ENCODE measurements at regions not wholly inside any gene's neighbourhood (a gene's known extent, or its start where the extent isn't known, plus 50 kb on each side); places are given as distances from the start of the nearest gene placed in this dataset.
A peak's percentile ranks its signal among the peaks of the same experiment; 100 is the strongest.

DNA sequence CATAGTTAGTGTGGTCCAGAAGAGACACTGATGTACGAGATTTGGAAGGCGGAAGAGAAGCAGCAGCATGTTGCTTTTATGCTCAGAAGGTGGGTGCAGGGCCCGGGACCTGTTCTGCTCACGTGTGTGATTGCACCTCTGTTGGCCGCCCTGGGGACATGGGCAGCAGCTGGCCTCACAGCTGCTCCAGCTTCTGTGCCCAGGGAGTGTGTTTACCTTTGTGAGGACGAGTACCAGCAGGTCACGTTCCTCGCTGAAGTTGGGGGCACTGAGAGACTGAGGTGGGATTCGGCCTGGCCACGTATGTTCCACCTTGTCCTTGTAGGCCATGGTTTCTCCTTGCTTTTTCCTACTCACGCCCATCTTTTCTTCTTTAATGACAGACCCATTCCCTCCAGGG lies 86.3 kb downstream of the PMAIP1 start:
- 82% methylated on average over 11 of the region's 11 CpGs for WGBS

DNA sequence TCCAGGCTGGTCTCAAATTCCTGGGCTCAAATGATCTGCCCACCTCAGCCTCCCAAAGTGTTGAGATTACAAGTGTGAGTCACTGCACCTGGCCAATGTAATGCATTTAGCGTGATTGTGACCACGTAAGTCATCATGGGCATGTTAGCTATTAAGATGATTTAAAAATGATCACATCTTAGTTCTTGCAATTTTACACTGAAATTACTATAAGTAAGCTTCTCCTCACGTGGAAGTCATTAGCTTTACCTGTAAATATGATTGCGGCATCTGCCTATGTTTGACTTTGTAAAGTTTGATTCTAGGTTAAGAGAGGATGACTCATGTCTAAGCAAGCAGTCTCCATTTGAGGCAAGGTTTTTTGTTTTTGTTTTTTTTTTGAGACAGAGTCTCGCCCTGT lies 85.5 kb downstream of the PMAIP1 start:
- Histone ChIP-seq H2BK120ac (ENCODE audit: low read depth, low read length) (no peak overlapping the region), H3K4me3 (ENCODE audit: insufficient read depth in 1 of 2, low read depth in 1 of 2, low read length in 2 of 2) (no peak overlapping the region), H3K23ac (ENCODE audit: low read length in 2 of 2) (no peak overlapping the region), H3K18ac (ENCODE audit: low read depth in 1 of 2, low read length in 2 of 2) (no peak overlapping the region), H2AFZ (ENCODE audit: low read depth, low read length) (no peak overlapping the region), H3K36me3 (ENCODE audit: control insufficient read depth in 1 of 2, insufficient read depth in 2 of 2, low read depth in 1 of 2, low read length in 2 of 2) (no peaks in the 10 kb centered on the region), H2AK5ac (ENCODE audit: low read length, severe bottlenecking) (no peak overlapping the region), H3K4ac (ENCODE audit: low read depth in 1 of 2, low read length in 2 of 2) (no peak overlapping the region), H4K8ac (ENCODE audit: low read length) (no peak overlapping the region), H3K9ac (ENCODE audit: low read length) (no peak overlapping the region), H2BK12ac (ENCODE audit: low read length in 2 of 2) (no peak overlapping the region), H2BK5ac (ENCODE audit: low read depth, low read length, poor library complexity, severe bottlenecking) (no peak overlapping the region), H3K4me1 (ENCODE audit: control insufficient read depth, insufficient read depth, low read depth, low read length) (no peaks in the 10 kb centered on the region), H3K14ac (ENCODE audit: low read length in 2 of 2) (no peak overlapping the region), H3K27me3 (ENCODE audit: control insufficient read depth in 1 of 2, insufficient read depth in 1 of 2, low read length in 2 of 2) (peaks cover 0 to 6% of the 10 kb centered on the region in 2 experiments), H3K79me1 (replicated peaks; ENCODE audit: low read length, poor library complexity, severe bottlenecking) (no peaks in the 10 kb centered on the region), H3K27ac (ENCODE audit: low read length, poor library complexity, severe bottlenecking) (no peak overlapping the region), H4K91ac (ENCODE audit: low read length) (no peak overlapping the region), H3K4me2 (ENCODE audit: low read length, poor library complexity, severe bottlenecking) (no peak overlapping the region), H3K9me3 (ENCODE audit: control insufficient read depth, low read length) (no peaks in the 10 kb centered on the region), H2BK15ac (ENCODE audit: low read depth, poor library complexity, severe bottlenecking) (no peak overlapping the region)
- DNase-seq = no peak
- WGBS = 81% methylated on average over 3 of the region's 5 CpGs

More for the DNA sequence above, 86.3 kb downstream of the PMAIP1 start:
- H3K4me3 ChIP-seq (ENCODE audit: insufficient read depth in 1 of 2, low read depth in 1 of 2, low read length in 2 of 2) = no peak overlapping the region
- no peaks in the 10 kb centered on the region for H3K79me1 ChIP-seq (replicated peaks; ENCODE audit: low read length, poor library complexity, severe bottlenecking)
- H3K27me3 ChIP-seq (ENCODE audit: control insufficient read depth in 1 of 2, insufficient read depth in 1 of 2, low read length in 2 of 2) = peaks cover 0 to 7% of the 10 kb centered on the region in 2 experiments
- no peaks in the 10 kb centered on the region for H3K4me1 ChIP-seq (ENCODE audit: control insufficient read depth, insufficient read depth, low read depth, low read length)
- H2AK5ac ChIP-seq (ENCODE audit: low read length, severe bottlenecking) = no peak overlapping the region
- no peak overlapping the region for H4K91ac ChIP-seq (ENCODE audit: low read length)
- no peak overlapping the region for H3K23ac ChIP-seq (ENCODE audit: low read length in 2 of 2)
- no peak overlapping the region for H3K4ac ChIP-seq (ENCODE audit: low read depth in 1 of 2, low read length in 2 of 2)
- DNase-seq = no peak
- H3K4me2 ChIP-seq (ENCODE audit: low read length, poor library complexity, severe bottlenecking) = no peak overlapping the region
- no peak overlapping the region for H2BK15ac ChIP-seq (ENCODE audit: low read depth, poor library complexity, severe bottlenecking)
- H4K8ac ChIP-seq (ENCODE audit: low read length) = no peak overlapping the region
- no peak overlapping the region for H2AFZ ChIP-seq (ENCODE audit: low read depth, low read length)
- H3K36me3 ChIP-seq (ENCODE audit: control insufficient read depth in 1 of 2, insufficient read depth in 2 of 2, low read depth in 1 of 2, low read length in 2 of 2) = no peaks in the 10 kb centered on the region
- no peak overlapping the region for H3K27ac ChIP-seq (ENCODE audit: low read length, poor library complexity, severe bottlenecking)
- H3K9ac ChIP-seq (ENCODE audit: low read length) = no peak overlapping the region
- peak overlapping the region in 1 of 2 experiments; percentile 61 for H3K14ac ChIP-seq (ENCODE audit: low read length in 2 of 2)
- no peaks in the 10 kb centered on the region for H3K9me3 ChIP-seq (ENCODE audit: control insufficient read depth, low read length)
- H2BK120ac ChIP-seq (ENCODE audit: low read depth, low read length) = no peak overlapping the region
- H3K18ac ChIP-seq (ENCODE audit: low read depth in 1 of 2, low read length in 2 of 2) = no peak overlapping the region
- no peak overlapping the region for H2BK5ac ChIP-seq (ENCODE audit: low read depth, low read length, poor library complexity, severe bottlenecking)
- H2BK12ac ChIP-seq (ENCODE audit: low read length in 2 of 2) = no peak overlapping the region

DNA sequence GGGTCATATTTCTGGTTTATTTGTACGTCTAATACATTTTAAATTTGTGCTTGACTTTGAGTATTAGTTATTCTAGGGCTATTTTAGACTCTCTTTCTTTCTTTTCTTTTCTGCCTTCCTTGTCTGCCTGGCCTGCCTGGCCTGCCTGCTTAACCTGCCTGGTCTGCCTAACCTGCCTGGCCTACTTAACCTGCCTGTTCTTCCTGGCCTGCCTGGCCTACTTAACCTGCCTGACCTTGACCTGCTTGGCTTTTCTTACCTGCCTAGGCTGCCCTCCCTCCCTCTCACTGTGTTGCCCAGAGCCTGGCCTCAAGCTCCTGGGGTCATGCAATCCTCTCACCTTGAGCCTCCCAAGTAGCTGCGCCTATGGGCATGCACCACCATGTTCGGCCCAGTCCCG lies 83.7 kb downstream of the PMAIP1 start:
- H3K9me3 ChIP-seq (ENCODE audit: control insufficient read depth, low read length) = no peaks in the 10 kb centered on the region
- H3K27me3 ChIP-seq (ENCODE audit: control insufficient read depth in 1 of 2, insufficient read depth in 1 of 2, low read length in 2 of 2) = peaks cover 0 to 6% of the 10 kb centered on the region in 2 experiments
- no peak overlapping the region for H2AK5ac ChIP-seq (ENCODE audit: low read length, severe bottlenecking)
- no peak overlapping the region for H3K23ac ChIP-seq (ENCODE audit: low read length in 2 of 2)
- no peak overlapping the region for H3K4me3 ChIP-seq (ENCODE audit: insufficient read depth in 1 of 2, low read depth in 1 of 2, low read length in 2 of 2)
- no peak overlapping the region for H4K8ac ChIP-seq (ENCODE audit: low read length)
- H3K9ac ChIP-seq (ENCODE audit: low read length) = no peak overlapping the region
- H2BK12ac ChIP-seq (ENCODE audit: low read length in 2 of 2) = no peak overlapping the region
- H2AFZ ChIP-seq (ENCODE audit: low read depth, low read length) = no peak overlapping the region
- no peak overlapping the region for H3K4ac ChIP-seq (ENCODE audit: low read depth in 1 of 2, low read length in 2 of 2)
- no peak for DNase-seq
- no peak overlapping the region for H3K18ac ChIP-seq (ENCODE audit: low read depth in 1 of 2, low read length in 2 of 2)
- H2BK120ac ChIP-seq (ENCODE audit: low read depth, low read length) = no peak overlapping the region
- WGBS = 97% methylated on average over 3 of the region's 4 CpGs
- no peak overlapping the region for H3K27ac ChIP-seq (ENCODE audit: low read length, poor library complexity, severe bottlenecking)
- H3K4me2 ChIP-seq (ENCODE audit: low read length, poor library complexity, severe bottlenecking) = no peak overlapping the region
- no peak overlapping the region for H3K14ac ChIP-seq (ENCODE audit: low read length in 2 of 2)
- no peaks in the 10 kb centered on the region for H3K36me3 ChIP-seq (ENCODE audit: control insufficient read depth in 1 of 2, insufficient read depth in 2 of 2, low read depth in 1 of 2, low read length in 2 of 2)
- no peaks in the 10 kb centered on the region for H3K4me1 ChIP-seq (ENCODE audit: control insufficient read depth, insufficient read depth, low read depth, low read length)
- H4K91ac ChIP-seq (ENCODE audit: low read length) = peak overlapping the region; percentile 7
- no peak overlapping the region for H2BK15ac ChIP-seq (ENCODE audit: low read depth, poor library complexity, severe bottlenecking)
- H2BK5ac ChIP-seq (ENCODE audit: low read depth, low read length, poor library complexity, severe bottlenecking) = no peak overlapping the region
- H3K79me1 ChIP-seq (replicated peaks; ENCODE audit: low read length, poor library complexity, severe bottlenecking) = no peaks in the 10 kb centered on the region

DNA sequence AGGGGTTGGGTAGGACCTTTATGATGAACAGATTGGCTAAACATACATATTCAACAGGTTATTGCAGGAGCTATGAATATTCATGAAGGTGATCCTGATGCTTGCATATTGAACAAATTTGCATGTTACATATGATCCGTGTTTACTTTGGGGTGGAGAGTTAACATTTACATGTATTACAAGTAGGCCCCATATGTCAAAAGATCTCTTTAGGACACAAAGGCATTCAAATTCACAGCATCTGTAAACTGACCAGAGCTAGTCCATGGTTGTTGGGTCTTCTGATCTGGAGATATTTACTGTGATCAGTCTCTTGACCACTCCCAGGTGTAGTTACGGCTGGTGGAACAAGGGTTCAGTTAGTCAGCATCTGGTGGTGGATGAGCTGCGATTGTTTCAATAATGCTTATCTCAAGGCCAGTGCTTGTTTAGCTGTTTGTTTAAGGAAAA lies 80.4 kb downstream of the PMAIP1 start:
- H3K4me2 ChIP-seq (ENCODE audit: low read length, poor library complexity, severe bottlenecking) = no peak overlapping the region
- no peak overlapping the region for H2AFZ ChIP-seq (ENCODE audit: low read depth, low read length)
- no peak overlapping the region for H3K18ac ChIP-seq (ENCODE audit: low read depth in 1 of 2, low read length in 2 of 2)
- H3K27me3 ChIP-seq (ENCODE audit: control insufficient read depth in 1 of 2, insufficient read depth in 1 of 2, low read length in 2 of 2) = peaks cover 0 to 6% of the 10 kb centered on the region in 2 experiments
- H4K91ac ChIP-seq (ENCODE audit: low read length) = no peak overlapping the region
- H4K8ac ChIP-seq (ENCODE audit: low read length) = no peak overlapping the region
- no peak for DNase-seq
- no peak overlapping the region for H3K23ac ChIP-seq (ENCODE audit: low read length in 2 of 2)
- H3K27ac ChIP-seq (ENCODE audit: low read length, poor library complexity, severe bottlenecking) = no peak overlapping the region
- no peak overlapping the region for H3K14ac ChIP-seq (ENCODE audit: low read length in 2 of 2)
- no peaks in the 10 kb centered on the region for H3K36me3 ChIP-seq (ENCODE audit: control insufficient read depth in 1 of 2, insufficient read depth in 2 of 2, low read depth in 1 of 2, low read length in 2 of 2)
- no peak overlapping the region for H3K4me3 ChIP-seq (ENCODE audit: insufficient read depth in 1 of 2, low read depth in 1 of 2, low read length in 2 of 2)
- no peak overlapping the region for H2BK15ac ChIP-seq (ENCODE audit: low read depth, poor library complexity, severe bottlenecking)
- no peak overlapping the region for H3K9ac ChIP-seq (ENCODE audit: low read length)
- H2AK5ac ChIP-seq (ENCODE audit: low read length, severe bottlenecking) = no peak overlapping the region
- H2BK5ac ChIP-seq (ENCODE audit: low read depth, low read length, poor library complexity, severe bottlenecking) = no peak overlapping the region
- WGBS = 90% methylated on average over 2 of the region's 3 CpGs
- no peaks in the 10 kb centered on the region for H3K79me1 ChIP-seq (replicated peaks; ENCODE audit: low read length, poor library complexity, severe bottlenecking)
- H3K4ac ChIP-seq (ENCODE audit: low read depth in 1 of 2, low read length in 2 of 2) = no peak overlapping the region
- no peak overlapping the region for H2BK12ac ChIP-seq (ENCODE audit: low read length in 2 of 2)
- H2BK120ac ChIP-seq (ENCODE audit: low read depth, low read length) = no peak overlapping the region
- H3K9me3 ChIP-seq (ENCODE audit: control insufficient read depth, low read length) = no peaks in the 10 kb centered on the region
- H3K4me1 ChIP-seq (ENCODE audit: control insufficient read depth, insufficient read depth, low read depth, low read length) = no peaks in the 10 kb centered on the region

Measured in mesenchymal stem cell (in vitro differentiated cells and primary cell).